Cardiac fibroblast (primary cell): ENCODE measurements at regions not wholly inside any gene's neighbourhood (a gene's known extent, or its start where the extent isn't known, plus 50 kb on each side); places are given as distances from the start of the nearest gene placed in this dataset.

Experiments used
- DNase-seq, 2 donors: peaks; one replicate each; pipeline versions ENCODE4 v3.0.0 to v3.0.0-alpha.2; 2010; ENCODE audit warnings: low read depth in 2 of 2
- H3K4me3 ChIP-seq, 2 donors: replicated peaks in 1 of 2; 1 replicate in 1 of 2; 2 replicates in 1 of 2; pipeline ENCODE4 v1.5.1; 2011; ENCODE audit warnings: low read depth in 2 of 2, low read length in 2 of 2, mild to moderate bottlenecking in 2 of 2, moderate library complexity in 1 of 2
- TF ChIP-seq, protein P1 (sequence below): IDR thresholded peaks from one replicate; pipeline ENCODE4 v1.5.1; 2011; ENCODE audit warnings: low read depth, mild to moderate bottlenecking, low read length, inconsistent platforms

DNA sequence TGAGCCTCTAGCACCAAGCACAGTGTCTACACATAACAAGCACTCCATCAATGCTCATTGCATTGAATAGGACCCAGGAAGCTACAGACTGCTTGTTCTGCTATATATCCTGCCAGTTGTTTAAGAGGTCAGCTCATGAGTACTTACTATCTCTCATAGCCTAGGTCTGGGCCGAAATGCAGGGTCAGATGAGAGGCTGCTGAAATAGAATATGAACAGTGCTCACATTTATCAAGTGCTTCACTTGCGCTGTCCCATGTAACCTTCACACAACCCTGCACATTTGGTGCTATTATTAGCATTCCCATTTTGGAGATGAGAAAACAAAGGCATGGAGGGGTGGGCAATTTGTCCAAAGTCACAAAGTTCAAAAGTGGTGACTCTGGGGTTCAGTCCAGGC lies 153.6 kb downstream of the FGF18 start:
- DNase-seq = no peak
- no peak overlapping the region for H3K4me3 ChIP-seq
- TF ChIP-seq, protein P1, sequence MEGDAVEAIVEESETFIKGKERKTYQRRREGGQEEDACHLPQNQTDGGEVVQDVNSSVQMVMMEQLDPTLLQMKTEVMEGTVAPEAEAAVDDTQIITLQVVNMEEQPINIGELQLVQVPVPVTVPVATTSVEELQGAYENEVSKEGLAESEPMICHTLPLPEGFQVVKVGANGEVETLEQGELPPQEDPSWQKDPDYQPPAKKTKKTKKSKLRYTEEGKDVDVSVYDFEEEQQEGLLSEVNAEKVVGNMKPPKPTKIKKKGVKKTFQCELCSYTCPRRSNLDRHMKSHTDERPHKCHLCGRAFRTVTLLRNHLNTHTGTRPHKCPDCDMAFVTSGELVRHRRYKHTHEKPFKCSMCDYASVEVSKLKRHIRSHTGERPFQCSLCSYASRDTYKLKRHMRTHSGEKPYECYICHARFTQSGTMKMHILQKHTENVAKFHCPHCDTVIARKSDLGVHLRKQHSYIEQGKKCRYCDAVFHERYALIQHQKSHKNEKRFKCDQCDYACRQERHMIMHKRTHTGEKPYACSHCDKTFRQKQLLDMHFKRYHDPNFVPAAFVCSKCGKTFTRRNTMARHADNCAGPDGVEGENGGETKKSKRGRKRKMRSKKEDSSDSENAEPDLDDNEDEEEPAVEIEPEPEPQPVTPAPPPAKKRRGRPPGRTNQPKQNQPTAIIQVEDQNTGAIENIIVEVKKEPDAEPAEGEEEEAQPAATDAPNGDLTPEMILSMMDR = no peak

DNA sequence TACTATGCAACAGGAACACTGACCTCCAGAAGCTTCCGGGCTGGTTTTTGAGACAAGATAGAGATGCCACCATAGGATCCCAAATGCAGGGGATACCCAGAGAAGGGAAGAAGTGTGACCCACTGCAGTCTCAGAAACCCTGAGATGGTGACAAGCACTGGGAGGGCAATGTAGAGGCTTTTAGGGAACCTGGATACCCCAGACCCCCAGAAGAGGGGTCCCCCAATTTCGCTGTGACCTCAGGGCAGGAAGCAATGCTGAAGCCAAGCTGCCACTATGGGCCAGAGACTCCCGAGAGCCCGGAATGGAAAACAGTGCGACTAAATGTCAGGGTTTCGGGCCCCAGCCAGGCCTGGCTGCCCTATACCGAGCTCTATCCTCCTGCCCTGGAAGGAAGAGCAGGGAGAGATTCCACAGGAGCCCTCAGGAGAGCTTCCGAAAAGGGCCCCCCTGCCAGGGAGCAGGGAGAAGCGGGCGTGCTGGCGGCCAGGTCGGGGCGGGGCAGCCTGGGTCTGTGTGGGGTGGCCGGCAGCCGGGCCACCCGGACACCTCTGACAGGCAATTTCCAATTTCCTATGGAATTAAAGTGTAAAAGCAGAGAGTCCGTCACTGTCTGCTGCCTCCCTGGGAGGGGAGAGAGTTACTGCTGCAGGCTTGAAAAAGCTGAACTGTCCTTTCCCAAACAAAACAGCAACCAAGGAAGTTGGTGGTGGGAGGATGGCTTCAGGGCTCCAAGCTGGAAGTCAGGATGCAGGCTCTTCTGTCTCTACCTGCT lies 154.2 kb downstream of the FGF18 start:
- TF ChIP-seq, protein P1 = no peak
- DNase-seq = no peak
- no peak overlapping the region for H3K4me3 ChIP-seq

DNA sequence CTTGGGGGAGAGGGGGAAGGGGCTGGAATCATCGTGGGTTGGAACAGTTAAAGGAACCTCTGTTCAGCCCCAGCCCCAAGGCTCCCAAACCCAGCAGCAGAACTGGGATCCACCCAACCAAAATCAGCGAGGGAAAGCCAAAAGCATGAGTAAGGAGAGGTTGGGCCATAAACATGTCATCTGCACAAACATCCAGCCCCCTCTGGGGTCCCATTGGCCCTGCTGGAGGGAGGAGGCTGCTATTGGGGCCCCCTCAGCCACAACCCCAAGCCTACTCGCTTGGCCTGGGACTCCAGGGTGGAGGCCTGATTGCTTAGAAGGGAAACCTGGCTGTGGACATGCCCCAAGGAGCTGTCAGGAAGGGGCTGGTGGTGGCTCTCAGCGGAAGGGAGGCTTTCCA lies 154.9 kb downstream of the FGF18 start:
- no peak for DNase-seq
- H3K4me3 ChIP-seq = no peak overlapping the region
- TF ChIP-seq, protein P1 = no peak

DNA sequence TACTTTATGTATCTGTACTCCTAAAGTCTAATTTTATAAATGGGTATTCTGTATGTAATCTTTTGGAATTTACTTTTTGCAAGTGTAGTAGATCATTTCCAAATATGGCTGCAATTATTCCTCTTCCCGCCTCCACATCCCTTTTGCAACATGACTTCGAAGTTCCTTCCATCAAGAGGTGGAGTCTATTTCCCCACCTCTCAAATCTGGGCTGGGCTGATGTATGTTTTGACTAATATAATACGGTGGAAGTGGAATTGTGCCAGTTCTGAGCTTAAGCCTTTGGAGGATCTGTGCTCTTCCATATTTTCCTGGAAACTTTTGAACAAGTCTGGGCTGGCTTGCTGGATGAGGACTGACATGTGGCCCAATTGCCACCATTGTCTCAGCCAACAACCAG lies 155.9 kb downstream of the FGF18 start:
- no peak for DNase-seq
- TF ChIP-seq, protein P1 = no peak
- H3K4me3 ChIP-seq = no peak overlapping the region

DNA sequence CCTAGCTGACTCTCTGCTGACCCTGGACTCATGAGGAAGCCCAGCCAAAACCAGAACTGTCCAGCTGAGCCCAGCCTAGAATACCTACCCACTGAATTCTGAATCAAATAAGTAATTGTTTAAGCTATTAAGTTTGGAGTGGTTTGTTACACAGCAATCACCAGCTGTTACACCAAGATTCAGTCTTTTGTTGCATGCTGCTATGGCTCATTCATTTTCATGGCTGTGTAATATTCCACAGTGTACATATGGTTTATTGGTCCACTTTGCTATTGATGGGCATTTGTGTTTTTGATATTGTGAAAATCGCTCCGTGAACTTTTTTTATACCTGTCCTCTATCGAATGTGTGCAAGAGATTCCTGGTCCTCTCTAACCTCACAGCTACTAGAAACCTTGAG lies 156.4 kb downstream of the FGF18 start:
- TF ChIP-seq, protein P1 = no peak
- no peak overlapping the region for H3K4me3 ChIP-seq
- no peak for DNase-seq

DNA sequence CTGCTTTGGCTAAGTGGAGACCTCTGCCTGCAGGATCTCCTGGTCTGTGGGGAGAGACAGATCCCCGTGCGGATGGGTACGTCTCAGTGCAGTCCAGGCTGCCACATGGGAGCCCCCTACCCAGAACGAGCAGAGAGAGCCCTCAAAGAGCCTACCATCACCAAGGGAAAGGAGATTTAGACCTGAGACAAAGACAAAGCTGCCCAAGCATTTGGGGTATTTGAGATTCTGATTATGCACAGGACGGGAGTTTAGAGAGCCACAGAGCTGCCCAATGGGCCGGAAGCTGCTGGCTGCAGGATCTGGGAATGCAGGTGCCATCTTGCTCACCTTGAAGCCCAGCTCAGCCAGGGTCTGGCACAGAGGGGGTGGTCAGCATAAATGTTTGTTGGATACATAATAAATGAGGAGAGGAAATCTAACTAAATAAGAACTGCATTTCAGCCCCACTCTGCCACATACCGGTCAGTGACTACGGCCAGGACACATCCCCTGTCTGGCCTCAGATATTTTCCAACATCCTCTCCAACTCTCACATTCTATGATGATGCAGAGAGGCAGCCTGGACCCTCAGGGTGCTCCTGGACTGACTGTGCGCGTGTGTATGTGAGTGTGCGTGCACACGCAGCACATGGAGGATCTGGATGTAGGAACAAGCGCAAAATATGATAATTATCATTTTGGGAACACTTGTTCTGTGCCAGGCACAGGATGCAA lies 157.8 kb downstream of the FGF18 start:
- TF ChIP-seq, protein P1 = no peak
- H3K4me3 ChIP-seq = no peak overlapping the region
- DNase-seq = no peak
